Panc1 (cell line): ENCODE measurements at regions not wholly inside any gene's neighbourhood (a gene's known extent, or its start where the extent isn't known, plus 50 kb on each side); places are given as distances from the start of the nearest gene placed in this dataset.

ENCODE experiments used
- ATAC-seq: fragments of 200-7000 bp; cut with Tn5 transposase; 2 replicates; pipeline ENCODE4 v1.9.1; 2020; ENCODE audit warnings: mild to moderate bottlenecking, moderate library complexity
- BruUV-seq: library from RNA; stranded (reverse); fragments of 400-500 nt; replicated peaks from 2 replicates; lab custom pipeline; 2021; lab: Mats Ljungman, UMichigan
- CTCF ChIA-PET: fragments of 300-600 bp; sonication (Branson Sonifier 250); formaldehyde crosslinking; loops from one replicate; lab custom pipeline; 2022; ENCODE audit warnings: antibody characterized with exemption; lab: Charles Lee
- POLR2A ChIA-PET: fragments of 300-600 bp; sonication (Branson Sonifier 250); formaldehyde crosslinking; loops from one replicate; lab custom pipeline; 2022; ENCODE audit warnings: antibody characterized with exemption; lab: Charles Lee
- DNase-seq: peaks from one replicate; pipeline ENCODE4 v3.0.0-alpha.2; 2010; ENCODE audit warnings: low read depth, low spot score
- H3K27ac ChIP-seq: 2 replicates; pipeline ENCODE4 v1.5.1; 2011; ENCODE audit warnings: mild to moderate bottlenecking, low read length, inconsistent platforms
- H3K27me3 ChIP-seq: fragments of 200-500 bp; sonication (Bioruptor generic); 2 replicates; pipeline ENCODE4 v1.6.0; 2014; ENCODE audit warnings: low read length, inconsistent platforms; ENCODE audit not compliant: control insufficient read depth, insufficient read depth
- H3K36me3 ChIP-seq: fragments of 200-500 bp; sonication (Bioruptor generic); 2 replicates; pipeline ENCODE4 v1.5.1; 2014; ENCODE audit warnings: inconsistent platforms, mild to moderate bottlenecking, low read length, moderate library complexity; ENCODE audit not compliant: control insufficient read depth, insufficient read depth
- H3K4me1 ChIP-seq: 2 replicates; pipeline ENCODE4 v1.5.1; 2011; ENCODE audit warnings: inconsistent platforms, mild to moderate bottlenecking, low read length, moderate library complexity; ENCODE audit not compliant: control insufficient read depth, insufficient read depth
- H3K4me3 ChIP-seq, 2 experiments: 2 replicates each; pipeline ENCODE4 v1.5.1; 2011 to 2012; ENCODE audit warnings: low read depth in 2 of 2, low read length in 2 of 2, mild to moderate bottlenecking in 2 of 2, inconsistent platforms in 1 of 2, moderate library complexity in 1 of 2
- H3K9me3 ChIP-seq: fragments of 200-500 bp; sonication (Bioruptor generic); 2 replicates; pipeline ENCODE4 v1.5.1; 2014; ENCODE audit warnings: low read depth, mild to moderate bottlenecking, inconsistent platforms, low read length, moderate library complexity; ENCODE audit not compliant: control insufficient read depth, insufficient read depth
- POLR2AphosphoS5 ChIP-seq: IDR thresholded peaks from 2 replicates; pipeline ENCODE4 v1.6.1; 2012; ENCODE audit warnings: mild to moderate bottlenecking, low read depth, low read length, moderate library complexity
- SIN3A ChIP-seq: IDR thresholded peaks from 2 replicates; pipeline ENCODE4 v1.6.1; 2012; ENCODE audit warnings: low read depth, mild to moderate bottlenecking, low read length, moderate library complexity, borderline replicate concordance; ENCODE audit not compliant: insufficient read depth
- TCF7L2 ChIP-seq: IDR thresholded peaks from 2 replicates; pipeline ENCODE4 v1.6.1; 2011; ENCODE audit warnings: mild to moderate bottlenecking, low read depth, low read length, inconsistent platforms
- in situ Hi-C: cut with HindIII; loops from 2 replicates; pipeline ENCODE4 v1.10.0; 2016; ENCODE audit warnings: low sequenced_read_pairs, low pct_unique_long_range_greater_than_20kb
- intact Hi-C: fragments of 100-400 bp; cut with micrococcal nuclease; formaldehyde crosslinking; loops from one replicate; pipeline ENCODE4 v1.10.0; 2022; ENCODE audit not compliant: unreplicated experiment
- TF ChIP-seq, protein P1 (sequence below): fragments of 450-650 bp; IDR thresholded peaks from 2 replicates; pipeline ENCODE4 v1.5.1; 2017; ENCODE audit warnings: mild to moderate bottlenecking
- TF ChIP-seq, protein P2 (sequence below), 2 experiments: IDR thresholded peaks; 2 replicates each; pipeline ENCODE4 v1.6.1; 2011 to 2012; ENCODE audit warnings: low read depth in 2 of 2, control low read depth in 1 of 2, low read length in 1 of 2, mild to moderate bottlenecking in 1 of 2, moderate library complexity in 1 of 2; ENCODE audit not compliant: insufficient read depth in 1 of 2

DNA sequence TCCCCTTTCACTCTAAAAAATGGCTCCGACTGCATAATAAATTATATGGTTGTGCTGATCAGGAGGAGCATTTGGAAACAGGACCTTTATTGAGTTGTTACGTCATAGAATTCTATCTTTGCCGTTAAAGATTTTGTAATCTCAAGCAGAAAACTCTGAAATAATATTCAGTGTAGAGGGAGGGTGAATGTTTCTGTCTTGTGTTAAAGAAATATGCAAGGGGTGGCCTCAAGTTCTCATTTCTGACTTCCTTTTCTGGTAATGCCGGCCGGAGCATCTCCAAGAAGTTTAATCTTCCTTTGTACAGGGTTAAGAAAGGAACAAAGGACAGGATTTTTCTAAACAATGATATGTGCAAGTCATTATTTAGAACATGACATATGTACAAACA is 165.1 kb downstream of the SLC38A4 start:
- H3K27me3 ChIP-seq, result no peaks in the 10 kb centered on the region
- no TSS peak for BruUV-seq
- intact Hi-C loops, result loop anchor here (5.0 to 10.0 kb wide), 2 partner anchors 103 to 186 kb away; no protein-coding TSS in a partner anchor
- peak overlapping the region; percentile 89 for H3K27ac ChIP-seq
- no peaks in the 10 kb centered on the region; the same call in 1 of the 2 replicates for H3K9me3 ChIP-seq
- POLR2A ChIA-PET, result no interaction called here
- DNase-seq (no peak), ATAC-seq (no peak; the same call in 1 of the 2 replicates)
- no peaks in the 10 kb centered on the region for H3K36me3 ChIP-seq
- CTCF ChIA-PET, result interaction anchor here (0.6 to 1.0 kb wide), 2 partner anchors 14 to 274 kb away, joined by 3 read pairs; no protein-coding TSS in a partner anchor
- H3K4me3 ChIP-seq, result no peak overlapping the region
- H3K4me1 ChIP-seq, result peaks cover 77% of the 10 kb centered on the region
- in situ Hi-C loops, result no loop called here
- TF ChIP-seq TCF7L2 (no peak), POLR2AphosphoS5 (no peak)

DNA sequence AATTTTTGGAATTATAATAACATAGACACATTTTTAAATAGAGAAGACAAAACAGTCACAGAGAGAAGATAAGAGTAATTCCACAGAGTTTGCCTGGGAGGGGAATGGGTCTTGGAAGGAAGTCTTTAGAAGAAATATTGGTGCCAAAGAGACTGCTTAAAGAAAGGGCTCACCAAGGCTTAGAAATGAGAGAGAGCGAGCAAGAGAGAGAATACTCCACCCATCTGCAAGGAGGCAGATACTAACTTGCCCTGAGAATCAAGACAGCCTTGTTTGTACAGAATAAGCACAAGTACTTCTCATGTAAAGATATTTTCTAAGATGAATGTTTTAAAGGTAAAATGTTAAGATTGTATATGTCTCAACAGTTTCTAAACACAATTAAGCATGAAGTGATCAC is 165.5 kb downstream of the SLC38A4 start:
- in situ Hi-C loops (no loop called here), intact Hi-C loops (loop anchor here (5.0 to 10.0 kb wide), 2 partner anchors 103 to 185 kb away; no protein-coding TSS in a partner anchor)
- no peaks in the 10 kb centered on the region for H3K36me3 ChIP-seq
- H3K27me3 ChIP-seq, result no peaks in the 10 kb centered on the region
- peaks cover 73% of the 10 kb centered on the region for H3K4me1 ChIP-seq
- ATAC-seq (no peak), DNase-seq (no peak)
- no peaks in the 10 kb centered on the region; the same call in 1 of the 2 replicates for H3K9me3 ChIP-seq
- H3K27ac ChIP-seq, result peak overlapping the region; percentile 89
- TF ChIP-seq TCF7L2, result no peak
- no peak for TF ChIP-seq SIN3A
- no peak for TF ChIP-seq POLR2AphosphoS5
- TF ChIP-seq, protein P1, sequence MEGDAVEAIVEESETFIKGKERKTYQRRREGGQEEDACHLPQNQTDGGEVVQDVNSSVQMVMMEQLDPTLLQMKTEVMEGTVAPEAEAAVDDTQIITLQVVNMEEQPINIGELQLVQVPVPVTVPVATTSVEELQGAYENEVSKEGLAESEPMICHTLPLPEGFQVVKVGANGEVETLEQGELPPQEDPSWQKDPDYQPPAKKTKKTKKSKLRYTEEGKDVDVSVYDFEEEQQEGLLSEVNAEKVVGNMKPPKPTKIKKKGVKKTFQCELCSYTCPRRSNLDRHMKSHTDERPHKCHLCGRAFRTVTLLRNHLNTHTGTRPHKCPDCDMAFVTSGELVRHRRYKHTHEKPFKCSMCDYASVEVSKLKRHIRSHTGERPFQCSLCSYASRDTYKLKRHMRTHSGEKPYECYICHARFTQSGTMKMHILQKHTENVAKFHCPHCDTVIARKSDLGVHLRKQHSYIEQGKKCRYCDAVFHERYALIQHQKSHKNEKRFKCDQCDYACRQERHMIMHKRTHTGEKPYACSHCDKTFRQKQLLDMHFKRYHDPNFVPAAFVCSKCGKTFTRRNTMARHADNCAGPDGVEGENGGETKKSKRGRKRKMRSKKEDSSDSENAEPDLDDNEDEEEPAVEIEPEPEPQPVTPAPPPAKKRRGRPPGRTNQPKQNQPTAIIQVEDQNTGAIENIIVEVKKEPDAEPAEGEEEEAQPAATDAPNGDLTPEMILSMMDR, result no peak
- TF ChIP-seq, protein P2, sequence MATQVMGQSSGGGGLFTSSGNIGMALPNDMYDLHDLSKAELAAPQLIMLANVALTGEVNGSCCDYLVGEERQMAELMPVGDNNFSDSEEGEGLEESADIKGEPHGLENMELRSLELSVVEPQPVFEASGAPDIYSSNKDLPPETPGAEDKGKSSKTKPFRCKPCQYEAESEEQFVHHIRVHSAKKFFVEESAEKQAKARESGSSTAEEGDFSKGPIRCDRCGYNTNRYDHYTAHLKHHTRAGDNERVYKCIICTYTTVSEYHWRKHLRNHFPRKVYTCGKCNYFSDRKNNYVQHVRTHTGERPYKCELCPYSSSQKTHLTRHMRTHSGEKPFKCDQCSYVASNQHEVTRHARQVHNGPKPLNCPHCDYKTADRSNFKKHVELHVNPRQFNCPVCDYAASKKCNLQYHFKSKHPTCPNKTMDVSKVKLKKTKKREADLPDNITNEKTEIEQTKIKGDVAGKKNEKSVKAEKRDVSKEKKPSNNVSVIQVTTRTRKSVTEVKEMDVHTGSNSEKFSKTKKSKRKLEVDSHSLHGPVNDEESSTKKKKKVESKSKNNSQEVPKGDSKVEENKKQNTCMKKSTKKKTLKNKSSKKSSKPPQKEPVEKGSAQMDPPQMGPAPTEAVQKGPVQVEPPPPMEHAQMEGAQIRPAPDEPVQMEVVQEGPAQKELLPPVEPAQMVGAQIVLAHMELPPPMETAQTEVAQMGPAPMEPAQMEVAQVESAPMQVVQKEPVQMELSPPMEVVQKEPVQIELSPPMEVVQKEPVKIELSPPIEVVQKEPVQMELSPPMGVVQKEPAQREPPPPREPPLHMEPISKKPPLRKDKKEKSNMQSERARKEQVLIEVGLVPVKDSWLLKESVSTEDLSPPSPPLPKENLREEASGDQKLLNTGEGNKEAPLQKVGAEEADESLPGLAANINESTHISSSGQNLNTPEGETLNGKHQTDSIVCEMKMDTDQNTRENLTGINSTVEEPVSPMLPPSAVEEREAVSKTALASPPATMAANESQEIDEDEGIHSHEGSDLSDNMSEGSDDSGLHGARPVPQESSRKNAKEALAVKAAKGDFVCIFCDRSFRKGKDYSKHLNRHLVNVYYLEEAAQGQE (IDR thresholded peaks at IDR 0.05; ENCODE audit: insufficient read depth in 1 of 2, low read depth in 2 of 2, low read length in 1 of 2), result no peak
- no peak overlapping the region for H3K4me3 ChIP-seq
- no TSS peak for BruUV-seq
- ChIA-PET CTCF (no interaction called here), POLR2A (no interaction called here)

DNA sequence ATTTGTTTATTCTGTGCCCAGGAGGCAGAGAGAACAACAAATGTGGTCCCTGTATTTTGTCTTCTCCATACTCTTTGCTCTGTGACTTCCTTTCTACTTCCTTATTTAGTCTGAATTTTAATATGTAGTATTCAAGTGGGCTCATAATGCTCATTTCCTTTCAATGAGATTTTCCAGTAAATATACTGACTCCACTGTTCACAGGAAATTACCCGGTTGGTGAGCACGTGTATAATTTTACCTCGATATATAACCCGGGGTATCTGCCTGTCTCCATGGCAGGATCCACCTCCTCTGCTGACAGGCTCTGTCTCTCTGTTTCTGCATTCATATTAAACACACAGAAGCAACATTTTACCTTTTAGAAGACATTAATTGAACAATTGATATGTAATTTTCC is 166.0 kb downstream of the SLC38A4 start:
- H3K27ac ChIP-seq, result peak overlapping the region; percentile 89
- no peak overlapping the region; a peak in 1 of 4 replicates for H3K4me3 ChIP-seq
- DNase-seq (no peak), ATAC-seq (no peak)
- POLR2A ChIA-PET, result no interaction called here
- intact Hi-C loops, result loop anchor here (5.0 to 10.0 kb wide), 3 partner anchors 103 to 288 kb away; partner anchors contain the start of gene SLC38A2
- no peak for TF ChIP-seq SIN3A
- peaks cover 68% of the 10 kb centered on the region for H3K4me1 ChIP-seq
- H3K36me3 ChIP-seq, result no peaks in the 10 kb centered on the region
- no TSS peak for BruUV-seq
- no peaks in the 10 kb centered on the region for H3K27me3 ChIP-seq
- in situ Hi-C loops, result no loop called here
- H3K9me3 ChIP-seq, result no peaks in the 10 kb centered on the region; the same call in 1 of the 2 replicates
- CTCF ChIA-PET, result no interaction called here
